ENCODE measurements at regions not wholly inside any gene's neighbourhood (a gene's known extent, or its start where the extent isn't known, plus 50 kb on each side); places are given as distances from the start of the nearest gene placed in this dataset.

DNA sequence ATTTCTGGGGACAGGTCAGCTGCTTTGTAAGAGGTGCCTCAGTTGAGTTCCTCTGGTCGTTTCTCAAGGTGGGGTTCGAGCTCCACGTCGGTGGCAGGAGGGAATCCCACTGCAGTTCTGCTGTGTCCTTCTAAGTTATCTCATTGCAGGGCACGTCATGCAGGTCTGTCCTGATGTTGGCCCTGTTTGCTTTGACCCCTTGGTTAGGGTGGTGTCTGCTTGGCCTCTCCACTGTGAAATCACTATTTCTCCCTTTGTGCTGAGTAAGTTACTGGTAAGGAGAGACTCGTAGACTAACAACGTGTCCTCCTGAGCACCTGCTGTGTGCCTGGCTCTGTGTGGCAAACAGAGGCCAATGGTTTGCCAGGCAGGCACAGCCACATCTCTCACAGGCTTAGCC lies 372.9 kb upstream of the ZMIZ1 start:
- Histone ChIP-seq H3K27ac (ENCODE audit: low read depth, low read length, poor library complexity, severe bottlenecking) (no peak overlapping the region), H3K9me3 (ENCODE audit: low read length) (no peaks in the 10 kb centered on the region), H3K4me1 (ENCODE audit: insufficient read depth, low read length, poor library complexity, severe bottlenecking) (no peaks in the 10 kb centered on the region), H2AFZ (ENCODE audit: low read length) (no peak overlapping the region), H3K79me2 (ENCODE audit: insufficient read depth, low read depth, low read length) (no peaks in the 10 kb centered on the region), H3K36me3 (ENCODE audit: insufficient read depth, low read length) (no peaks in the 10 kb centered on the region), H3K9me2 (ENCODE audit: insufficient read depth, low read length) (no peaks in the 10 kb centered on the region), H4K20me1 (ENCODE audit: insufficient read depth, low read length) (no peaks in the 10 kb centered on the region), H3K4me3 (ENCODE audit: low read depth, low read length, poor library complexity, severe bottlenecking) (no peak overlapping the region), H3K4me2 (ENCODE audit: low read length) (no peak overlapping the region)
- no peak for DNase-seq (ENCODE audit: low spot score)
- CTCF ChIA-PET (ENCODE audit: unreplicated experiment): no interaction called here
- no TSS peak for BruUV-seq (replicated peaks)
- intact Hi-C loops (cut with micrococcal nuclease; ENCODE audit: unreplicated experiment): no loop called here
- TF ChIP-seq, protein P1, sequence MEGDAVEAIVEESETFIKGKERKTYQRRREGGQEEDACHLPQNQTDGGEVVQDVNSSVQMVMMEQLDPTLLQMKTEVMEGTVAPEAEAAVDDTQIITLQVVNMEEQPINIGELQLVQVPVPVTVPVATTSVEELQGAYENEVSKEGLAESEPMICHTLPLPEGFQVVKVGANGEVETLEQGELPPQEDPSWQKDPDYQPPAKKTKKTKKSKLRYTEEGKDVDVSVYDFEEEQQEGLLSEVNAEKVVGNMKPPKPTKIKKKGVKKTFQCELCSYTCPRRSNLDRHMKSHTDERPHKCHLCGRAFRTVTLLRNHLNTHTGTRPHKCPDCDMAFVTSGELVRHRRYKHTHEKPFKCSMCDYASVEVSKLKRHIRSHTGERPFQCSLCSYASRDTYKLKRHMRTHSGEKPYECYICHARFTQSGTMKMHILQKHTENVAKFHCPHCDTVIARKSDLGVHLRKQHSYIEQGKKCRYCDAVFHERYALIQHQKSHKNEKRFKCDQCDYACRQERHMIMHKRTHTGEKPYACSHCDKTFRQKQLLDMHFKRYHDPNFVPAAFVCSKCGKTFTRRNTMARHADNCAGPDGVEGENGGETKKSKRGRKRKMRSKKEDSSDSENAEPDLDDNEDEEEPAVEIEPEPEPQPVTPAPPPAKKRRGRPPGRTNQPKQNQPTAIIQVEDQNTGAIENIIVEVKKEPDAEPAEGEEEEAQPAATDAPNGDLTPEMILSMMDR (conservative IDR thresholded peaks at IDR 0.05; ENCODE audit: low read length): no peak
- no peak for TF ChIP-seq EZH2phosphoT487 (IDR thresholded peaks at IDR 0.05; ENCODE audit: borderline replicate concordance, low read depth, low read length)
- POLR2A ChIA-PET: no interaction called here

DNA sequence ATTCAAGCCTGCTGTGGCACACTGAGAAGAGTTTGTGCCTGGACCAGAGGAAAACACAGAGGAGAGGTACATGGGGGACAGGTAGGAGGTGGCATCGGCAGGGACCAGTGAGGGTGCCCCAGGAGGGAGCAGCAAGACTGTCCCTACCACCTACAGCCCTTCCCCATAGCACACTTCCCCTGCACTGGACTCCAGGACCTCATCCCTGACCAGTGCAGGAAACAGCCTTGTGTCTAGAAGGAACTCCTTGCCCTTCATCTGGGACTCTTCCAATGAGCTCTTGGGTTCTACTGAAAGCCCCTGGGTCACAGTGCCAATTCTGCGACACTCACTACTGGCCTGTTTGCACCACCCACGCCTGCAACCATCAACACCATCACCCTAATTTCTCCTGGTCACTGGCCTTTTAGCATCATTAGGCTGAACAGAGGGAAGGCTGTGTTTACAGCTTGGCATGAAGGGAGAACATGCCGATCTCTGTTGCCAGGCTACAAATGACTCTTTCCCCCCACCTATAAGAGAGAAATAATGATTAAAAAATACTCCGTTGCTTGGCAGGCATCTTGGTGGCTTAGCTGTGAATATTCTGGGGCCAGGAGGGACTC lies 371.9 kb upstream of the ZMIZ1 start:
- no peaks in the 10 kb centered on the region for H4K20me1 ChIP-seq (ENCODE audit: insufficient read depth, low read length)
- H3K4me1 ChIP-seq (ENCODE audit: insufficient read depth, low read length, poor library complexity, severe bottlenecking): no peaks in the 10 kb centered on the region
- H3K36me3 ChIP-seq (ENCODE audit: insufficient read depth, low read length): no peaks in the 10 kb centered on the region
- POLR2A ChIA-PET: no interaction called here
- CTCF ChIA-PET (ENCODE audit: unreplicated experiment): no interaction called here
- no peak overlapping the region for H3K4me3 ChIP-seq (ENCODE audit: low read depth, low read length, poor library complexity, severe bottlenecking)
- H3K4me2 ChIP-seq (ENCODE audit: low read length): no peak overlapping the region
- no peaks in the 10 kb centered on the region for H3K79me2 ChIP-seq (ENCODE audit: insufficient read depth, low read depth, low read length)
- intact Hi-C loops (cut with micrococcal nuclease; ENCODE audit: unreplicated experiment): no loop called here
- no TSS peak for BruUV-seq (replicated peaks)
- no peak overlapping the region for H3K27ac ChIP-seq (ENCODE audit: low read depth, low read length, poor library complexity, severe bottlenecking)
- no peak for DNase-seq (ENCODE audit: low spot score)
- no peaks in the 10 kb centered on the region for H3K9me3 ChIP-seq (ENCODE audit: low read length)
- H2AFZ ChIP-seq (ENCODE audit: low read length): no peak overlapping the region
- H3K9me2 ChIP-seq (ENCODE audit: insufficient read depth, low read length): no peaks in the 10 kb centered on the region
- TF ChIP-seq, protein P1 (conservative IDR thresholded peaks at IDR 0.05; ENCODE audit: low read length): no peak
- no peak for TF ChIP-seq EZH2phosphoT487 (IDR thresholded peaks at IDR 0.05; ENCODE audit: borderline replicate concordance, low read depth, low read length)

- H3K4me1 ChIP-seq (ENCODE audit: insufficient read depth, low read length, poor library complexity, severe bottlenecking): no peaks in the 10 kb centered on the region
- no peaks in the 10 kb centered on the region for H3K79me2 ChIP-seq (ENCODE audit: insufficient read depth, low read depth, low read length)
- ChIA-PET POLR2A (no interaction called here), CTCF (ENCODE audit: unreplicated experiment) (no interaction called here)
- no peaks in the 10 kb centered on the region for H3K9me2 ChIP-seq (ENCODE audit: insufficient read depth, low read length)
- BruUV-seq (replicated peaks): no TSS peak
- no peak overlapping the region for H2AFZ ChIP-seq (ENCODE audit: low read length)
- DNase-seq (ENCODE audit: low spot score): no peak
- H3K36me3 ChIP-seq (ENCODE audit: insufficient read depth, low read length): no peaks in the 10 kb centered on the region
- TF ChIP-seq, protein P1 (conservative IDR thresholded peaks at IDR 0.05; ENCODE audit: low read length): no peak
- TF ChIP-seq EZH2phosphoT487 (IDR thresholded peaks at IDR 0.05; ENCODE audit: borderline replicate concordance, low read depth, low read length): no peak
- no peaks in the 10 kb centered on the region for H4K20me1 ChIP-seq (ENCODE audit: insufficient read depth, low read length)
- no peaks in the 10 kb centered on the region for H3K9me3 ChIP-seq (ENCODE audit: low read length)
- no peak overlapping the region for H3K4me3 ChIP-seq (ENCODE audit: low read depth, low read length, poor library complexity, severe bottlenecking)
- H3K4me2 ChIP-seq (ENCODE audit: low read length): no peak overlapping the region
- intact Hi-C loops (cut with micrococcal nuclease; ENCODE audit: unreplicated experiment): no loop called here
- H3K27ac ChIP-seq (ENCODE audit: low read depth, low read length, poor library complexity, severe bottlenecking): no peak overlapping the region
These were observed 368.8 kb upstream of the ZMIZ1 start for GRCh38 chr10:78699971-78700370.

Data from OCI-LY7 (cell line).